Stimulated activated CD4-positive, alpha-beta T cell treated with anti-CD3 and anti-CD28 coated beads, Interleukin-12 subunit alpha, Interleukin-12 subunit beta, amount 100 ng/mL, for 4 hours (primary cell): ENCODE measurements at regions not wholly inside any gene's neighbourhood (a gene's known extent, or its start where the extent isn't known, plus 50 kb on each side); places are given as distances from the start of the nearest gene placed in this dataset.
"Not testable (repeated sequence)": the region's sequence is repeated elsewhere in the genome, so short reads cannot be mapped to it uniquely, and the experiment has no call there.

Source experiments
- DNase-seq: peaks from one replicate; pipeline ENCODE4 v3.0.0-alpha.2; 2020

DNA sequence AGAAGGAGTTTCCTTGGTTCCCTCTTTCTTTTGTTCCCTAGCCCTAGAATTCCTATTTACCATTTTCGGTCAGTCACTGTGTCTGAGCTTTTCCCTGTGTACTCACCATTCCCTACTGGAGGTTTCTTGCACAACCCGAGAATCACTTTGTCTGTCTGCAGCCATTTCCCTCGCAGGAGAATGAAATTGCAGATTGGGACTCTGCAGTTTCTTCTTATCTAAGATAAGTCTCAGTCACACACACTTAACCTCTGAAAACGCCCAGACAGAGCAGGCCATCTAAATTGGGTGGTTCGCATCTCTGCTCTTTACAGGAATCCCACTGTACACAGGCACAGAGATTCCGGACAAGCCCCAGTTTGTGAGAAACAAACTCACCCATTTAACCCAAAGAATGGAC, 58.6 kb upstream of the CNTNAP2 start:
- no peak for DNase-seq

- DNase-seq: no peak
Observed at GRCh38 chr7:146054909-146055308, 61.7 kb upstream of the CNTNAP2 start.

DNA sequence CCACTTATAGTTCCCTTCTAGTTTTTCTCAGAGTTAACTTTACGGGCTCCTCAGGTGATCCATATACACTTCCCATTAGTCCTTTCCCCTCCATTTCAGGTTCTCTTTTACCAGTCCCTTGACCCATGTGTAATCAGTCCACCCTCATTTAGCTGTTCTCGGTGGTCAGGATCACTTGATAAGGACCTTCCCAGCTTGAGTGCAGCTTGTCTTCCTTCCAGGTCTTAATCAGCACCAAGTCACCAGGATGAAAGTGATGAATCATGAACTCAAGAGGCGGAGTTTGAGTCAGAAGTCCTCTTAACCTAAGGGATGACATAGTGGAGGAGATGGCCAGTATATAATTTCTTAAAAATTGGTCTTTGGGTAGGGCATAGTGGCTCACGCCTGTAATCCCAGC, 63.1 kb upstream of the CNTNAP2 start:
- DNase-seq: no peak

GRCh38 chr7:146043310-146043709, 73.3 kb upstream of the CNTNAP2 start:
- not testable (repeated sequence) for DNase-seq

- DNase-seq: no peak
Observed at GRCh38 chr7:146028251-146028750, 88.3 kb upstream of the CNTNAP2 start.

GRCh38 chr7:146027243-146027642, 89.4 kb upstream of the CNTNAP2 start:
- DNase-seq: no peak

DNA sequence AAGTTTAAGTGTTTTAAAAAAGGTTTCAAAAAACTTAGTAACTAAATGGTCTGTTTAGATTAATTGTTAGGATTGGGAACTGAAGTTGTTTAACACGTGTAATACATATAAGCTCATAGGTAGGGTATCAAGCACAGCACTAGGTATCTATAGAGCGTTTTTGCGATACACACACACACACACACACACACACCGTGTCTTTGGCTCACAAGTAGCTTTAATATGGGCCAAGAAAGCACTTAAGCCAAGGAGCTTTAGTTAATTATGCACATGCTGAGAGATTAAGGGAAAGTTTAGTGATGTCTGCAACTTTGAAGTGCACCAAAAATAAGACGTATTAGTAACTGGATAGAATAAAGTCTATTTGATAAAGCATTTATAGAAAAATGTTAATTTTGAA, 93.8 kb upstream of the CNTNAP2 start:
- no peak for DNase-seq

DNA sequence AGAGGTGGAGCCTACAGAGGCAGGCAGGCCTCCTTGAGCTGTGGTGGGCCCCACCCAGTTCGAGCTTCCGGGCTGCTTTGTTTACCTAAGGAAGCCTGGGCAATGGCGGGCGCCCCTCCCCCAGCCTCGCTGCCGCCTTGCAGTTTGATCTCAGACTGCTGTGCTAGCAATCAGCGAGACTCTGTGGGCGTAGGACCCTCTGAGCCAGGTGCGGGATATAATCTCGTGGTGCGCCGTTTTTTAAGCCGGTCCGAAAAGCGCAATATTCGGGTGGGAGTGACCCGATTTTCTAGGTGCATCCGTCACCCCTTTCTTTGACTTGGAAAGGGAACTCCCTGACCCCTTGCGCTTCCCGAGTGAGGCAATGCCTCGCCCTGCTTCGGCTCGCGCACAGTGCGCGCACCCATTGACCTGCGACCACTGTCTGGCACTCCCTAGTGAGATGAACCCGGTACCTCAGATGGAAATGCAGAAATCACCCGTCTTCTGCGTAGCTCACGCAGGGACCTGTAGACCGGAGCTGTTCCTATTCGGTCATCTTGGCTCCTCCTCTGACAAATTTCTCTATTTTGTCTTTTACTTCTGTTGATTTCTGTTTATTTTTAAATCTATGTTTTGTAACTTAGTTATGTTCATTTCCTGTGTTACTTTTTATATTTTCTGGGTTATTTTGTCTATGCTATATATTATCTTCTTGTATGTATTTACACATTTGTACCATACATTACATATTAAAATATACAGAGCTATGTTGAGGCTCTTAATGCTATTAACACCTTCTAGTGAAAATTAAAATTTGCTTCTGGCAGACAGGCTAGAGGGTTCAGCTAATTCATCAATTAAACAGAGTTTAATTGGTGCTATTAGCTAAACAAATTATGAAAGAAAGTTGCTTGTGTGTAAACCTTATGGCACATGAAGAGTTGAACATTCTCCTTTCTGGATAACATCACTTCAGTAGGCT, 97.3 kb upstream of the CNTNAP2 start:
- DNase-seq: not testable (repeated sequence)

GRCh38 chr7:146017366-146017765, 99.2 kb upstream of the CNTNAP2 start:
- DNase-seq: not testable (repeated sequence)

- DNase-seq: not testable (repeated sequence)
Observed at GRCh38 chr7:146014154-146014553, 102.4 kb upstream of the CNTNAP2 start.

DNA sequence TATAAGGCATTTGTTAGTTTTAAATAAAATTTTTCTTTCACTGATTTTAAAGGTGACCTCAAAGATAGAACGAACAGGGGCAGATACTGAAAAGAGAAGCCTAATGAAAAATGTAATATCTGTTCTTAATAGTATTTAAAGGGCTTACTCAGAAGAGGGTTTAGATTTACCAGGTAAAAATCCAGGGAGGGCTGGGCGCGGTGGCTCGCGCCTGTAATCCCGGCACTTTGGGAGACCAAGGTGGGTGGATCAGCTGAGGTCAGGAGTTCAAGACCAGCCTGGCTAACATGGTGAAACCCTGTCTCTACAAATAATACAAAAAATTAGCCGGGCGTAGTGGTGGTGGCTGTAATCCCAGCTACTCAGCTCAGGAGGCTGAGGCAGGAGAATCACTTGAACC, 108.3 kb upstream of the CNTNAP2 start:
- no peak for DNase-seq

GRCh38 chr7:146004805-146005204, 111.8 kb upstream of the CNTNAP2 start:
- DNase-seq: no peak

DNA sequence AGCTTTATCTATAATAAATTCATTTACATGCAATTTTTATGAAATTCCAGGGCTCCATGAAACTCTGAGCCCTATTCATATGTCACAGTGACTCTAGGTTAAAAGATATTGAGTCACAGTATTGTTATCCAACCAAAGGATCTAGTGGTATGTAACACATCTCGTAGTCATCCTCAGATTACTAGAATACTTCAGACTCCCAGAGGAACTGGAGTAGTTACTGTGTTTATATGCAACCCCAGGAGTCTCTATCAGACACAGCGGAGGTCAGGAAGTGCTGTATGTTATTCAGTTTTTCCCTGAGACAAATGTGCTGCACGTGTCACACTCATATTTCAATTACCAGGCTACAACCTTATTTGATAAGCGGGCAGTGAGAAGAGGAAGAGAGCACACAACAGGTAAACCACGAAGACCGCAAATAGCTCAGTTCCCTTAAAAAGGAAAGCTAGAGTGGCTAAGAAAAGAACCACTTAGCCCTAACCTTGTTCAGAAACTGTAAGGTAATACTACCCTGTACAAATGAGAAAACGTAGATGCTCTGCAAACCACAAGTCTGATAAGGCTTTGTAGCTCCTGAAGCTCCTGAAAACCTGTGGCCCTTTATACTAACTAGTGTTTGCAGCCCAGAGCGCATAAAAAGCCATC, 114.0 kb upstream of the CNTNAP2 start:
- no peak for DNase-seq

GRCh38 chr7:146002008-146002407, 114.6 kb upstream of the CNTNAP2 start:
- DNase-seq: no peak

GRCh38 chr7:146000882-146001281, 115.7 kb upstream of the CNTNAP2 start:
- DNase-seq: no peak

DNA sequence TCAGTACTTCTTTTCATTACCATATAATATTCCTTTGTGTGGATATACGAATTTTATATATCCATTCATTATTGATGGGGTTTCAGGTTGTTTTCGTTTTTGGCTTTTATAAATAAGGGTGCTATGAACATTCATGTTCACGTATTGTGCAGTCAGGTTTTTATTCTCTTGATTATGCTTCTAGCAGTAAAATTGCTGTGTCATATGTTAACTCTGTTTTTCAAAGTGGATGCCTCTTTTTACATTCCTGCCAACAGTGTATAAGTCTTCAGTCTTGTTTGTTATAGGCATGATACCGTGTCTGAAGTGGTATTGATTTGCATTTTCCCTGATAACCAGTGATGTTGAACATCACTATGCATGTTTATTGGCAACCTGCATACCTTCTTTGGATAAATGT, 127.1 kb upstream of the CNTNAP2 start:
- DNase-seq: no peak

DNA sequence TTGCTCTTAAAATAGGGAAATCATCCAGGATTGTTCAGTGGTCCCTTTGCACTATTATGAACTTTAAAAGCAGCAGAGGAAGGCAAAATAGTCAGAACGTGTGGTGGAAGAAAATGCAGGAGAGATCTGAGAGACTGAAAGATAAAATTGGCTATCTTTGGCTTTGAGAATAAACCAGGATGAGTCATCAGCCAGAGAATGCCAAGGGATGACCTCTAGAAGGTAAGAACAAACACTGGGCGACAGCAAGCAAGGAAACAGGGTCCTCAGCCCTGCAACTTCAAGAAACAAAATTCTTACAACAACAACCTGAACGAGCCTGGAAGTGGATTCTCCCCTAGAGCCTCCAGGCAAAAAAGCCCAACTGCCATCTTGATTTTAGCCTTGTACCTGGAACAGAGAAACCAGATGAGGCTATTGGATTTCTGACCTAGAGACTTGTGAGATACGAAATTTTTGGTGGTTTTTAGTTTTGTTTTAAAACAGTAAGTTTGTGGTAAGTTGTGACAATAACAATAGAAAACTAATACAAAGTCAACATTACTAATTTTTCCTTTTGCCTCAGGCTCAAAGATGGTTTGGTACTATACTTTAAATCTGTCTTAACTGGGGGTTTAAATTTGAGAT, 130.2 kb upstream of the CNTNAP2 start:
- no peak for DNase-seq

GRCh38 chr7:145978769-145979168, 137.8 kb upstream of the CNTNAP2 start:
- DNase-seq: no peak

DNA sequence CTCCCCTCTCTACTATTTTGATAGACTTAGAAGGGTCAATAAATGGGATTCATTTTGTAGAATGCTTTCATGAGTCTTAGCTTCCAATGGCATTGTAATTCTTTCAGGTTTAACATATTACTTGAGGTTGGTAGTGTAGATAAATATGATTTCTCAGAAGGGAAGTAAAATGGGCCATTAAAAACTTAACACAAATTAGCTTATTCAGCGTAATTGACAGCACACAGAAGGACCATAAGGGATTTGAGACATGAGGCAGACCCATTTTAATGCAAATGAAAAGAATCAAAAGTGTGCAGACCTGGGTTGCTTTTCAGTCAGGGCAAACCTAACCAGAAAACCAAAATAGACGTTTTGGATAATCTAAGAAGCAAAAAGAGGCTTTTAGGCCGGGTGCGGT, 156.6 kb upstream of the CNTNAP2 start:
- no peak for DNase-seq

DNA sequence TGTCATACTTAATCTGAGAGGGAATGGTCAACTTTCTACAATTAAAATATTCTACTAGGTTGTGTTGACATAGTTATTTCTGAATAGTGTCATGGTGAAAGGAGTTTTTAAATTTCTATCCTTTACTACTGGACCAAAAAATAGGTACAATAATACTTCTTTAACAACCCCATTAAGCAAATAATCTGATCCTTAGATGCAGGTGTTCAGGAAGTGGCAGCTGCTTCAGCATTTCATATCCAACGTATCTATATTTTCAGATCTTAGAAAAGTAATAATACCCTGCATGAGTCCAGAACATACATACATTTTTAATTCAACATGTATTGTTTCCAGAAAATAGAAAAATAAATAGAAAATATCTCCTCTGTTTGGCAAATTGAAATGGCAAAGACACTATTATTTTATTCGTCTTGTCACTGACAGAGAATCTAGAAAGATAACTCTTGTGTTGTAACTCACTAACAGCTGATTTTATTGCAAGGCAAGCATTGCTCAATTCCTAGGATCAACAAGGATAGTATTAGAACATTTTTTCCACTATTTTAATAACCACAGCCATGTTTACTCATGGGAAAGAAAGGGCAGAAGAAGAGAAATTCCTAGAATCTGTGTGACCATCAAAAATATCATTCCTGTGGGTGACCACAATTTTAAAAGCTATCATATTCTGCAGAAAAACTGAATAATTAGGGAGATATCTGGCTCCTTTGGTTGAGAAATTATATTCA, 159.3 kb upstream of the CNTNAP2 start:
- DNase-seq: no peak

DNA sequence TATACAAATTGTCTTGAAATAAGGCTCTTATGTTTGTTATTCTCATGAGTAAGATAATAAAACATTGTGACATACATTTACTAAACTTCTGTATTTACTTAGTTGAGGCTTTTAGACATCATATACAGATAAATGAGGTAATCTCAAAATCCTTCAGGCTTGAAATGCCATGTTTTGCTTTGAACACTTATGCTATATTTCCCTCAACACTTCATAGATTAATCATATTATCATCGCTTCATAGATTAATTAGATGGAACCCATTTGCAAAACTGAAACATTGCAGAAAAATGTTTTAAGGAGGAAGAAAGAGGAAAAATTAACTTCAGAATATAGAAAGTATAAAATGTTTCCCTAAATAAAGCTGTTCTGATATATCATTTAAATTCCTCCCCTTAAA, 165.0 kb upstream of the CNTNAP2 start:
- no peak for DNase-seq

DNA sequence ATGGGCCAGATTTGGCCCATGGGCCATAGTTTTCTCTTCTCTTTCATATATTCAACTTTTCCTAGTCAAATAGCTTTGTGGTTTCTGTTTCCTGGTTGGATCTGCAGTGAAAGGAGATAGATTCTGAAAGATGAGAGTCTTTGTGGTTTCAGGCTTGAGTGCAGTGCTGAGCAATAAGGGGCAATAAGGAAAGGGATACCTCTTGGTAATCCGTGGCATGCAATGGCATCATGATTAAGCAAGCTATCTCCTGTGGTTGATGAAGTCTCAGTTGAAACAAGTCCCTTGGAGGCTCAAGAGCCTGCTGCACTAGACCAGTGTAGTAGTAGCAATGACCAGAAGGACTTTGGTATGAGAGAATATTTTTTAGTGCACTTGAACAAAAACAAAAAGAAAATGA, 187.7 kb upstream of the CNTNAP2 start:
- no peak for DNase-seq

DNA sequence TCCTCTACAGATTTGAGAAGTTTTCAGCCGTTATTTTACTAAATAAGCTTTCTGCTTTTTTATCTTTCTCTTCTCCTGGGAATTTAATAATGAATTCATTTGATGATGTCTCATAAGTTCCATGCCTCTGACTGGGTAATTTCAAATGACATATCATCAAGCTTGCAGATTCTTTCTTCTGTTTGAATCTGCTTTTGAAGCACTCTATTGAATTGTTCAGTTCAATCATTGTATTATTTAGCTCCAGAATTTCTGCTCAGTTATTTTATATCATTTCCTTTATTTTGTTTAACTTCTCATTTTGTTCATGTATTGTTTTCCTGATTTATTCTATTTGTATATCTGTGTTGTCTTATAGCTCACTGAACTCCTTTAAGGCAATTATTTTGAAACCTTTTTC, 196.9 kb upstream of the CNTNAP2 start:
- DNase-seq: no peak
